HG02840 (cell line): ENCODE measurements at regions not wholly inside any gene's neighbourhood (a gene's known extent, or its start where the extent isn't known, plus 50 kb on each side); places are given as distances from the start of the nearest gene placed in this dataset.

Experiments used
- ATAC-seq: cut with Tn5 transposase; IDR thresholded peaks from one replicate; pipeline ENCODE4 v1.9.1; 2021; ENCODE audit warnings: mild to moderate bottlenecking, moderate library complexity, moderate number of reproducible peaks; ENCODE audit not compliant: unreplicated experiment, low FRiP score

DNA sequence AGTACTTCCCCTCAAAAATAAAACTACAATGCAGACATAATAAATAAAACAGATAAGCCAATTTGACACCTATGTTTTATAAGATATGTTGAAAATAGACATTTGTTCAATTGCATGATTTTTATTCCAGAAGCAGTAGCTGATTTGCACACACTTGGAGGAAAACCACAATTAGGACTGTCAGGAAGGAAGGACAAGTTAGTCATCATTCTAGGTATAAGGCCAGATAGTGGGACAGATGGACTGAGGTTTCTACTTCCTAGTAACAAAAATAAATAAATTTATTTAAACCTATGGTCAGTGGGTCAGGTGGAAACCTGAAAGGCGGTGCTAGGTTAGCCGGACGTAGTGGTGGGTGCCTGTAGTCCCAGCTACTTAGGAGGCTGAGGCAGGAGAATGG lies 141.8 kb upstream of the RASSF8 start:
- no peak for ATAC-seq

DNA sequence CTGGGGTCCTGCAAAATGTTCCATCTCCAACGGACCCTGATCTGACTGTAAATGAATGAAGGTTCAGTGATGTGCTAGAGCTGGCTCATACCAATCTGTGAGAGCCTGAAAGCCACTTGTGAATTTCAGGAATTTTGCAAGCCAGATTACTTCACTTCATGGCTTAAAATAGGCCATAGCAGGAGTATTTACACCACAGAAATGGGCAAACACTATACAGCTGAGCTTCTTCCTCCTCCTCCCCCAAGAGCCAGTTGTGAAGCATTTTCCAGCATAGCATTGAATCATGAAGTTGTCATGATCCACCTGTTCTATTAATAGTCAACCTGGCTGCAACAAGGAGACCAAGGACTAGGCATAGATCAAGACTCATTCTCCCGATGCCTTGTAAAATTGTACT lies 141.3 kb upstream of the RASSF8 start:
- ATAC-seq = no peak

DNA sequence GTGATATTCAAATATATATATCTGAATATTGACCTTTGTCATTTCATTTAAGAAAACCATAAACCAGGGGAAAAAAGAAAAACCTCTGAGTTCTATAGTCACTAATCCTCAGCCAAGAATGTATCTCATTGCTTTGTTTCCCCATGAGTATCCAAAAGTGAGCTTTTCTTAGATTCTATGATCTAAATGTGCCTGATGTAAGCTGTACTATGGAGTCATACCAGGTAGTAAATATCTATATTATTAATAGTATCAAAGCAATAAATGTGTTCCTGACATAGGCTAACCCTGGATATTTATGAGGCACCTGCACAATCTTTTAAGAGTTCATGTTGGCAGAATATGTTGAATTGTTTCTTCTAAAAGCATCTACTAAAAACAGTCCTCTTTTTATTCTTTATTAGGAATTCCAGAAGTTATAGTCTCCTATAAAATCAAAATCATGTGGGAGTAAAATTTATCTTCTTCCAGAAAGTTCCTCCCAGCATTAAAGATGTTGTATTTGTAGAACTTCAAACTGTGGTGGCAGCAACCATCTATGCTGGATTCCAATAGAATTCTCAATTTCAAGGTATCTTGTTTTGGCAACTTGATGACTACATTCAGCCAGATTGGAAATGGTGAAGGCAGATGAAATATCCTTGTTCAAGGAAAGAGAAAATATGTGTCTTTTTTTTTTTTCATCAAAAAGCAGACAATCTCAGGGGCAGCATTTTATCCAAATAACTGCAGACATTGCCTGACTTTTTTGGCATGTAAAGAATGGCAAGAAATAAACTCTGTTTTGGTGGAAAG lies 139.7 kb upstream of the RASSF8 start:
- no peak for ATAC-seq

DNA sequence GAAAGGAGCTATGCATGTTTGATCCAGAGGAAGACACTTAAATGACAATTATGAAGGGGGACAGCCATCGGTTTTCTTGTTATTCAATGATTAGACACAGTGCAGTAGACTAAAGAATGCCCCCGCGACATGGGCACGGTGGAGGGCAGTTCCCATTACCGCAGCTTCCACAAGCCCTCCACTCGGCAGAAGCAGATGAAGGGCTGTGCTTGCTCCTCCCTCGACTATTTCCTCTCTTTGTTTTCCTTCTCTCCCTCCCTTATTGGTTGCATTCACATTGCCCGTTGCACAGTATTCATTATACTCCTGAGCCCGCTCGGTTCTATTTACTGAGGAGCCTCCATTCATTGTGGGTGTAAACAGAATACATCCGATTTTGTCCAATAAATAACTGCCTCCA lies 138.8 kb upstream of the RASSF8 start:
- ATAC-seq = no peak

DNA sequence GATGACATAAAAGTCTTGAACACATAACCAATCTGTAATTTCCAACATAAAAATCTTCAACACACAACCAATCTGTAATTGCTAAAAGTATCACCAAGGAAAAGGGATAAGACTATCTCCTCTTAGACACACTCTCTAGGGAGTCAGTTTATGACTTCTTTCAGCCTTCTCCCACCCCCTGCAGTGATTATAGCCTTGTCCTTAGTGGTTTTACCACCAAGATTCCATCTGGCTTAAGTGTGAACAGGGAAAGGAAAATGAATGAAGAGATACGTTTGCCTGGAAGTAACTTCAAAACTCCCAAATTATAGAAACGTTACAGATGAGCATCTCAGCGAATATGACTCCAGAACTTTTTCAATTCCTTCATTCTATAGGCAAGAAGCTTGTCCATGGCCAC lies 136.2 kb upstream of the RASSF8 start:
- no peak for ATAC-seq

DNA sequence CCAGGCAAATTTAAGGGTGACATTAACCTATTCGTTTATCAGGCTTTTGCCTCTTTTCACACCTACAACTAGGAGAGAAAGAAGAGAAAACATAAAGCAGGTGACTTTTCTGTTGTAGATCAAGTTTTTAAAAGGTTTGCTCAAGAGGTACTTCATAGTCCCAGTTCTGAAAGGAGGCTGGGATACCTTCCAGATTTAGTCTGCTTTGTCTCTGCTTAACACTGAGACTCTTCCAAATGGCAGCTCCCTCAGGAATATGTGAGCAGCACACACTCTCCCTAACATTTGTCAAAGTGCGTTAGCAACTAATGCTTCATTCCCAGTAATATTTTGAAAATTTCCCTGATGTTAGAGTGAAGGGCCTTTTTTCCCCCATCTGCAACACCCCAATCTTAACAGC lies 133.7 kb upstream of the RASSF8 start:
- ATAC-seq = no peak

DNA sequence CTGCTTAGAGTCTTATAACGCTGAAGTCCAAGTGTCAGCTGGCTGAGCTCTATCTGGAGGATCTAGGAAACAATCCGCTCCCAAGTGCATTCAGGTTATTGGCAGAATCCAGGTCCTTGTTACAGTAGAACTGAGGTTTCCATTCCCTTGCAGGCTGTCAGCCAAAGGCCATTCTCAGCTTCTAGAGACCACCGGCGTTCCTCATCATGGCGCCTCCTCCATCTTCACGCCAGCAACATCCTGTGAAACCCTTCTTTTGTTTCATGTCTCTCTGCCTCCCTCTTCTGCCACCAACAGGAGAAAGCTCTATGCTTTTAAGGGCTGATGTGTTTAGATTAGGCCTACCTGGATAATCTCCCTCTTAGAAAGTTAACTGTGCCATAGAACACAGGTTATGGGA lies 133.0 kb upstream of the RASSF8 start:
- ATAC-seq = no peak

DNA sequence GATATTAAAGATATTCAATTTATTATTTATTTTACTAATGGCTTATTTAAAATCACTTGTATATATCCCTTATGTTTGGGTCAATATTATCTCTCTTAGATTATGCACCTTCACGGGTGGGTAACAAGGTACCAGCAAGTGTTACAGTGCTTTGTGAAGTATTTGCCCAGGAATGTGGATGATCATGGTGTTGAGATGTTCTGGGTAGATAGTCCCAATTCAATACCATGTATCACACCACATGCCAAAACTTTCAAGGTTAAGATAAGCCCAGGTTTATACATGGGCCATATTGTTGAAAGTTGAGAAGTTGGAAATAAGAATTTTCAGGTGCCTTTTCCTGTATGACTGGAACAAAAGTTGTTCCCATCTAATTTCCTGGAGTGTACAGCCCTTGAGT lies 131.3 kb upstream of the RASSF8 start:
- ATAC-seq = no peak

DNA sequence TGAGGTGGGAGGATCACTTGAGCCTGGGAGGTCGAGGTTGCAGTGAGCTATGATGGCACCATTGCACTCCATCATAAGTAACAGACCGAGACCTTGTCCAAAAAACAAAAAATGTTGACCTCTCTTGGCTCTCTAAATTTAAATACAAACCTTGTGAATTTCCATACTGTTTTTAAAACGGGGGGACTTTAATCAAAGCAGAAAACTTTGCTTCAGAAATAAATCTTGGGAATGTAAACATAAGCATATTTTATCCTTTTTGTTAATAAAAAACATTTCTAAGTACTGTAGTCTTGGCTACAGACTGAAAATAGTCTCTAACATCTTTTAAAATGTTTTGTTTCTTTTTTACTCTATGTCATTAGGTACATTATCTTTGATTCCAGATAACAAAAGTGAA lies 130.7 kb upstream of the RASSF8 start:
- ATAC-seq = no peak

DNA sequence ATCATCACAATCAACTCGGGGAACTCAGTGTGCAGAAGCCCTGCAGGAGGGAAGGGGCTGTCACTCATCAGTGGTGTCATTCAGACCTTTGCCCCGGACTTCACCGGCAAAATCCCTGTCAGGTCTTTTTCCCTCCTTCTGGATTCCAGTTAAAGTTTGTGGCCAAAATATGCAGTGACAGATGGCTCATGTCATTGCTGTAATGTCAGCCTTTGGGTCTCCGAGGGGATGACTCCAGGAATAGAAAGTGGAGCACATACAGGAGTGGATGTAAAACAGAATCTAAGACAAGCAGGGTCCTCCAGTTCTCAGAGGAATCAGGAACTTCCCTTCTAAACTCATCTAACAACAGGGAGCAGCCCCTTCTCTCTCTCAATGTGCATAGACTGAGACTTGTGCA lies 130.3 kb upstream of the RASSF8 start:
- ATAC-seq = no peak

DNA sequence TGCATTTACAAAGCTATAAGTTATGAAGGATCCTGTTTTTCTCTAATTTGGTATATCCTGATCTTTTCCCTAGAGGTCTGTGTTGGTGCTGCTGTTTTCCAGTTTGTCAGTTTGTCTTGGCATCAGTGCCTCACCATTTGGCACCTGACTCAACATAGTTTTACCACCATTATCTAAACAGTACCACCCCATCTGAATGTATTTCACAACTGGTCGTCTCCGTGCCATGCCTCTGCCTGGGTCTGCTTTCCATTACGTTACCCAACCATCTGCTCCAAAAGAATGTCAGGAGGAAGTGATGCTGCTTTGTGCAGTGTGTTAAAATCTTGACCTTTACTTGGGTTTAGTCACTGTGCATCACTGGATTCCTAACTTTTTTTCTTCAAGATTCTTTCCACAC lies 129.3 kb upstream of the RASSF8 start:
- no peak for ATAC-seq

DNA sequence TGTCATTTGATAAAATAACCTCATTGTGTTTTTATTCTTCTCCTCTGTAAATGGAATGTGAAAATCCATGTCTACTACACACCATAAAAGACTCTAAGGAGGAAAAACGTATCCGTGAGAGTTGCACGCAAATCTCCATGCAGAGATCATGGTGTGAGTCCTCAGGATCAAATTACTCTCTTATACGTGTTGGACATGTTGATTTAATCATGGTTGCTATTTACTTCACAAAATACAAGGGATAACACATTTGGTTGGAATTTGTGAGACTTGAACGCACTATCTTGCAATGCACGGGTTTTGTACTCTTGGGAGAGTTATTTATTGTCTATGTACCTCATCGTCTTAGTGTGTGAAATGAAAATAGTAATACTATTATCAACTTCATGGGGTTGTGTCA lies 128.0 kb upstream of the RASSF8 start:
- no peak for ATAC-seq

DNA sequence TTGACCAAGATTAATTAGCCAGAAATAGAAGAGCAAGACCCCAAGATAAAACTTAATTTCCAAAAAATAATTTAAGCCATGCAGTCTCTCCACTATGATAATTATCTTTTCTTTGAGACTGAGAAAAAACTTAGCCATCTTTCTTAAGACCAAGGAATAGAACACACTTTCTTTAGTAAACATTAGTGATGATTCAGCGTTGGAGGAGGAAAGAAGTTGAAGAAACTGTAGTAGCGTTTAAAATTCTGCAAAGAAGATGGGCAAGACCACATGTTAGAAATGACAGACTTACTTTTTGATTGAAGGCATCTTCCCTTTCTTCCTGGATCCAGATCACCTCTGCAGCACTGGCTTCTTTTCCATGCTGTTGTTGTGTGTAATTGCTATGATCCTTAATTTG lies 124.8 kb upstream of the RASSF8 start:
- ATAC-seq = no peak

DNA sequence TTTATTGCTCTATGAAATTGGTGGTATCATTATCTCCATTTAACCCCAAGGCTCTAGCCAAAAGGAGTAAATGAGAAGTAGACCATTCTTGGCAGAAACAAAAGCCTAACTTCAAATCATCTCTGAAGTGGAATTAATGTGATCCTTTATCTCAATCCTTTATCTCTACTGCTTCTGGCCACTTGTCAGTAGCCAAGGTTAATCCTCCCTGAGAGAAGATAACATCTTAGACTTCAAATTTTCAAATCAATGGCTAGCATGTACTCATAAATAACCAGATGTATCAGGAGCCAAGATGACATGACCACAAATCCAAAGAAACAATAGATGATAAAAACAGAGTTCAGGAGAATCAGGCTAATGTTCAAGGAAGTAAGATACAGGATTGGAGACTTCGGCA lies 123.1 kb upstream of the RASSF8 start:
- no peak for ATAC-seq

DNA sequence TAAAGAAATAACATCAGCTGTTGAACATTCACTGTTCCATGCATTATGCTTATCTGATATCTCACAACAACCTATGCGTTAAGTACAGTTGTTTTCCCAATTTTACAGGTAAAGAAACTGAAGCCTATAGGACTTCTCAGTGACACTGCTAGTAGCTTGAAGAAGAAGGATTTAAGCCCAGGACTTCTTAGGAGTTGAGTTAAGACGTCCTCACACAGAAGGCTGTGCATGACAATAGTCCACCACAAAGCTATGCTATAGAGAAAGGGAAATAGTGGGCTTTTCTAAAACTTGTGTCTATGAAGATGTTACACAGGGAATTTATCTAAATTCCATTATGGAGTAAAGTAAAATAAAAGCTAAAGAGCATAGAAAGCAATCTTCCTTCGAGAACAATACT lies 120.5 kb upstream of the RASSF8 start:
- ATAC-seq = no peak

DNA sequence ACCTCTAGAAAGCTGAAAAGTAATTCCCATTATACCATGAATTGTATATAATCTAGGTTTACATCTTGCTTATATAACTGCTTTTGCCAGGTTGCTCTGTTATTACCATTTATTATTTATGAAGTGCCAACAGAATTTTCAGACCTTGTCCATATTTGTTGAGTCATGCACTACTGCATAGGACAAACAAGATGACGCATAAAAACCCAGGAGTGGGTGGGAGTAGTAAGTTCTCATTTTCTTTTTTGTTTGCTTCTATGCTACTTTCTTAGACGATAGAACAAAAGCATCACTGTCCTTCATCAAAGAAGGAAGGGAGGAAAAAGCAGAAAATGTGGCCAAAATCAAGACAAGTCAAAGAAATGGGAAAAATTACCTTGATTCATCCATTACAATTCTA lies 119.0 kb upstream of the RASSF8 start:
- no peak for ATAC-seq

DNA sequence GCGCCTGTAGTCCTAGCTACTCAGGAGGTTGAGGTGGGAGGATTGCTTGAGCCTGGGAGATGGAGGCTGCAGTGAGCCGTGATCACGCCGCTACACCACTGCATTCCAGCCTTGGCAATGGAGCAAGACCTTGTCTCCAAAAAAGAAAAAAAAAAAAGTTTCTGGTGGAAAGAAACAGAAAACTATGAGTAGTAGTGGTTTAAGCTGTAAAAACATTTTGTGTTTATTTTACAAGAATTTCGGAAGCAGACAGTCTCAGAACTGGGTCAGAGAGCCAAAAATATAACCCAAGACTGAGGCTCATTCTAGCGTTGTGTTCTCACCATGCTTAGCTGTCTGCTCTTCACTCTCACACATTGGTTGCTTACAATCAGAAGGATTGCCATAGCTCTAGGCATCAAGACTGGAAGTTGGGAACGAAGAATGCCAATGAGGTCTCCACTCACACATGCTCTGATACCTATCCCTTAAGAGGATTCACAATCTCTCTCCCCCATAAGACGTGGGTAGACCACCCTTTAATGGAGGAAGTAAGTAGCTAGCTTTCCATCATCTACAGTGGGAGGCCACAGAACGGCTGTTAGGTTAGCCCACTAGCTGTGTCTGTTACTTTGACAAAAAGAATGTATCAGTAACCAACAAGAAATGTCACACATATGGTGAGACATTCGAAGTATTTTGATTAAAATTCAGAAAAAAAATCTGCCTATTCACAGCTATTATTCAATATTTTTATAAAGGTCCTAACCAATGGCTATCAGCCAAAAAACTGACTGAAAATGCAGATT lies 117.6 kb upstream of the RASSF8 start:
- no peak for ATAC-seq

DNA sequence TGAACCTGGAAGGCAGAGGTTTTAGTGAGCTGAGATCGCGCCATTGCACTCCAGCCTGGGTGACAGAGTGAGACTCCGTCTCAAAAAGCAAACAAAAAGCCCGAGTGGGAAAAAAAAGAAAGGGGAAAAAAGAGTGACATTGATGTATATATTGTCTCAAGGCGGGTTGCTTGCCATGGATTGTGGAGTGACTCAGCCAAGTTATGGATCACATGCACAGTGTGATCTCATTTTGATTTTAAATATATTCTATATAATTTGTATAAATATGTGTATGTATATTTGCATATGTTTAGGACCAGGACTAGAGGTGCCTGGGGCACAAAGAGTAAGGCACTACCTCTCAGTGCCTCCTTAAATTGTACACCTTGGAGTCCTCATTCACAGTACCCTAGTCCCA lies 116.2 kb upstream of the RASSF8 start:
- no peak for ATAC-seq

DNA sequence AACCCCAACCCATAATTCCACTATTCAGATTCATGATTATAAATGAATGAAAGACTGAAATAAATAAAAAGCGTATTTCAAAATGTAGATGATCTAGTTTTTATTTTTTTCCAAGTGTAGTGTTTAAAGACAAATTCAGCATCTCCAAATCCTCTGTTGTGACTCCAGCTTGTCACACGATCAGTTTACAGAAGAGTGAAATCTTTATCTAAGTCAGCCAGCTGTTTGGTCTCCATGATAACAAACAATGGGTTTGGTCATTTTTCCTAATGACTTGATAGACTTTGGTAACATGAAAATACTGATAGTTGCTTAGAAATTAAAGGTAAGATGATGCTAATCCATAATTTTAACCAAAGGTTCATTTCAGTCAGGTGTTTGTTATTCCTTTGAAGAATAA lies 114.5 kb upstream of the RASSF8 start:
- ATAC-seq = no peak

DNA sequence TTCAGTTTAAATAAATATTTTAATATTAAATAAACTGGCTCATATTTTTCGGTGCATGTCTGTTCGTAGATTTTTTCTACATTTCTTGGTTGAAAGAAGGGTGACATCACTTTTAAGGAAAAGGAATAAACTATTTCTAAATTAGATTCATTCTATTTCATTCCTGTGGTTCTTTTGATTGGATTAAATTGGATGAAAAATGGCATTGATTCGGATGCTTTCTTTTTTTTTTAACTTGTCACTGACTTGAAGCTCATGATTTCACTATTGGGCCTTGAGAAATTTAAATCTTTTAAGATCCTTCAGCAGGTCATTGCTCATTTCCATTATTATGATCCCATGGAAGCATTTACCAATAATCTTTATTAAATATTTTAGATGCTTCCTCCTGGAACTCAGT lies 113.1 kb upstream of the RASSF8 start:
- ATAC-seq = no peak

DNA sequence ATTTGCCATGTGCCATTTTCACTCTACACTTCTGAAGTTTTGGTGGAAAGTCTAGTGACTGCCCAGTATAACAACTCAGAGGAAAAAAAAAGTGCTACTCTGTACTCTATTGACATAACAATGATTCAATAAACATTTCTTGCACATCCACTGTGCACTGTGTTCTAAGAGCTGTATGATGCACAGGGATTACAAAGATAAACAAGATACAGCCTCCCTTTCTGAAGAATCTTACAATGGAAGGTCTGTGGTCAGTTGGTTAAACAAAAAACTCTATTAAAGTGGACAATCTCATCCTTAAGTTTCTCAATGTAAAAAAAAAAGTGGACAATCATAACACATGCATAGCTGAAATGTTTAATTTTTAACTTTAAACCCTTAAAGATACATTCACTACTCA lies 105.7 kb upstream of the RASSF8 start:
- no peak for ATAC-seq
